GM10248 (cell line): ENCODE measurements at regions not wholly inside any gene's neighbourhood (a gene's known extent, or its start where the extent isn't known, plus 50 kb on each side); places are given as distances from the start of the nearest gene placed in this dataset.
"Not testable (repeated sequence)": the region's sequence is repeated elsewhere in the genome, so short reads cannot be mapped to it uniquely, and the experiment has no call there.

Experiments
- CTCF ChIA-PET: fragments of 300-600 bp; sonication (Branson Sonifier 250); formaldehyde crosslinking; extraction: SDS; loops from one replicate; lab custom pipeline; 2021; ENCODE audit warnings: antibody characterized with exemption; lab: Yijun Ruan, JAX
- POLR2A ChIA-PET: fragments of 350-650 bp; sonication (Branson Sonifier 250); formaldehyde crosslinking; extraction: SDS; loops from one replicate; lab custom pipeline; 2020; ENCODE audit warnings: antibody characterized with exemption; lab: Yijun Ruan, JAX
- DNase-seq: peaks from one replicate; pipeline ENCODE4 v3.0.0; 2012; ENCODE audit errors: extremely low spot score
- TF ChIP-seq, protein P1 (sequence below): IDR thresholded peaks from 2 replicates; pipeline ENCODE4 v1.5.1; 2012; ENCODE audit warnings: mild to moderate bottlenecking, low read depth; ENCODE audit errors: extremely low read depth, missing control alignments, control extremely low read depth

- POLR2A ChIA-PET, result no interaction called here
- no peak for DNase-seq
- CTCF ChIA-PET, result interaction anchor here (1.5 kb wide), 1 partner anchor 14 kb away, joined by 4 read pairs; no protein-coding TSS in a partner anchor
- TF ChIP-seq, protein P1, sequence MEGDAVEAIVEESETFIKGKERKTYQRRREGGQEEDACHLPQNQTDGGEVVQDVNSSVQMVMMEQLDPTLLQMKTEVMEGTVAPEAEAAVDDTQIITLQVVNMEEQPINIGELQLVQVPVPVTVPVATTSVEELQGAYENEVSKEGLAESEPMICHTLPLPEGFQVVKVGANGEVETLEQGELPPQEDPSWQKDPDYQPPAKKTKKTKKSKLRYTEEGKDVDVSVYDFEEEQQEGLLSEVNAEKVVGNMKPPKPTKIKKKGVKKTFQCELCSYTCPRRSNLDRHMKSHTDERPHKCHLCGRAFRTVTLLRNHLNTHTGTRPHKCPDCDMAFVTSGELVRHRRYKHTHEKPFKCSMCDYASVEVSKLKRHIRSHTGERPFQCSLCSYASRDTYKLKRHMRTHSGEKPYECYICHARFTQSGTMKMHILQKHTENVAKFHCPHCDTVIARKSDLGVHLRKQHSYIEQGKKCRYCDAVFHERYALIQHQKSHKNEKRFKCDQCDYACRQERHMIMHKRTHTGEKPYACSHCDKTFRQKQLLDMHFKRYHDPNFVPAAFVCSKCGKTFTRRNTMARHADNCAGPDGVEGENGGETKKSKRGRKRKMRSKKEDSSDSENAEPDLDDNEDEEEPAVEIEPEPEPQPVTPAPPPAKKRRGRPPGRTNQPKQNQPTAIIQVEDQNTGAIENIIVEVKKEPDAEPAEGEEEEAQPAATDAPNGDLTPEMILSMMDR, result no peak
Observed at GRCh38 chr11:101835506-101836063, 79.2 kb upstream of the CEP126 start.

GRCh38 chr11:101830475-101830874, 84.3 kb upstream of the CEP126 start:
- CTCF ChIA-PET, POLR2A ChIA-PET, DNase-seq: not testable (repeated sequence)

DNA sequence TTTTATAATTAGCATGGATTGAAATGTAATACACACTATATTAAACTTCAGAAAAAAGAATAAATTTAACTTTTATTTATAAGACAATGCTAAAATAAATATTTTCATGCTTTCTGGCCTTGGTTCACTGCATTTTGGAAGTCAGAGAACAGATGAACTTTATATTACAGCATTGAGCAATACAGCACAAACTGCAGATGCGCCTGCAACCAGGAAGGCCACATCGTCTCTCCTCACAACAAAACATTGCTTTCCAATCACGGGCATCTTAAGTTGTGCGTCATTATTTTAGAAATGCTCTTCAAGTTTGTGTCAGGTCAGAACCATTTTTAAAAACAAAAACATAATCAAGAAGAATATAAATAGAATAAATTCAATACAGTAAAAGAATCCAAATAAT, 89.3 kb upstream of the CEP126 start:
- DNase-seq, result no peak
- POLR2A ChIA-PET, result no interaction called here
- TF ChIP-seq, protein P1, result no peak
- CTCF ChIA-PET, result no interaction called here

DNA sequence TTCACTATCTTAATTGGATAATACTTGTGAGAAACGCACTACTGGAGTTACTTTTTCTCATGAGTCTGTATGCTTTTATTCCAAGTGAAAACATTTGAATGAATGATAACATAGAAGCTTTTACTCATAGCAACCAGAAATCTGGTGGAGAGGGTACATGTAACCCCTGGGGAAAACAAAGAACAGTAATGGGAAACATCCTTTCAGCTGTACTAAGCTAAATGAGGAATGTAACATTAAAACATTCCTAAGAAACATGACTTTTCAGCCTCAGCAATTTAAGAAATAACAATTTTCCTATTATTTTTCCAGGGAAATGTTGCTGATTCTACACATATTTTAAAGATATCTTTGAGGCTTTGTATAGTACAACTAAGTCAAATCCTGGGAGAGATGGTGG, 97.2 kb upstream of the CEP126 start:
- POLR2A ChIA-PET, result no interaction called here
- no peak for DNase-seq
- TF ChIP-seq, protein P1, result no peak
- CTCF ChIA-PET, result interaction anchor here (1.2 to 1.7 kb wide), 3 partner anchors 11 to 40 kb away, joined by 3 to 4 read pairs (median 3); no protein-coding TSS in a partner anchor

DNA sequence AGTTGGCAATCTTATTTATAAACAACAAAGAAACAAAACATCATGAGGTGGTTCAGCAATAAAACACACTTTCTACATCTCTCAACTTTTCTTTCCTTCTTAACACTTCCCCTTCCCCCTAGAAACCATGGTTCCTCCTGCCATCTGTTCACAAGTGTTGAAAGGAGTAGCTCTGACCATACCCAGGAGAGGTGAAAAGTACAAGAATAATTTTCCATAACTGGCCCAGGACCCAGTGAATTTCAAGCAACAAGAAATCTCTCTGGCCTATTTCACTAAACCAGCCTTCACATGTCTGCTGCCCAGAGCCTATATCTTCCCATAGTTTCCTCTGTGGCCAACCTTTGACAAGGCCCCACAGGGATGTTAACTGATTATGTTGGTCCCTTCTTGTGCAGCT, 98.2 kb upstream of the CEP126 start:
- ChIA-PET CTCF (interaction anchor here (1.7 kb wide), 1 partner anchor 10 kb away, joined by 4 read pairs; no protein-coding TSS in a partner anchor), POLR2A (no interaction called here)
- DNase-seq, result no peak
- TF ChIP-seq, protein P1, result no peak

- DNase-seq, result no peak
- POLR2A ChIA-PET, result no interaction called here
- CTCF ChIA-PET, result interaction anchor here (1.0 kb wide), 1 partner anchor 11 kb away, joined by 3 read pairs; no protein-coding TSS in a partner anchor
- TF ChIP-seq, protein P1, result no peak
Observed at GRCh38 chr11:101812546-101812945, 102.3 kb upstream of the CEP126 start.

GRCh38 chr11:101810546-101810945, 104.3 kb upstream of the CEP126 start:
- no peak for DNase-seq
- CTCF ChIA-PET, result no interaction called here
- POLR2A ChIA-PET, result no interaction called here
- TF ChIP-seq, protein P1, result no peak
